ENCODE measurements at regions not wholly inside any gene's neighbourhood (a gene's known extent, or its start where the extent isn't known, plus 50 kb on each side); places are given as distances from the start of the nearest gene placed in this dataset.

- TF ChIP-seq, protein P1, sequence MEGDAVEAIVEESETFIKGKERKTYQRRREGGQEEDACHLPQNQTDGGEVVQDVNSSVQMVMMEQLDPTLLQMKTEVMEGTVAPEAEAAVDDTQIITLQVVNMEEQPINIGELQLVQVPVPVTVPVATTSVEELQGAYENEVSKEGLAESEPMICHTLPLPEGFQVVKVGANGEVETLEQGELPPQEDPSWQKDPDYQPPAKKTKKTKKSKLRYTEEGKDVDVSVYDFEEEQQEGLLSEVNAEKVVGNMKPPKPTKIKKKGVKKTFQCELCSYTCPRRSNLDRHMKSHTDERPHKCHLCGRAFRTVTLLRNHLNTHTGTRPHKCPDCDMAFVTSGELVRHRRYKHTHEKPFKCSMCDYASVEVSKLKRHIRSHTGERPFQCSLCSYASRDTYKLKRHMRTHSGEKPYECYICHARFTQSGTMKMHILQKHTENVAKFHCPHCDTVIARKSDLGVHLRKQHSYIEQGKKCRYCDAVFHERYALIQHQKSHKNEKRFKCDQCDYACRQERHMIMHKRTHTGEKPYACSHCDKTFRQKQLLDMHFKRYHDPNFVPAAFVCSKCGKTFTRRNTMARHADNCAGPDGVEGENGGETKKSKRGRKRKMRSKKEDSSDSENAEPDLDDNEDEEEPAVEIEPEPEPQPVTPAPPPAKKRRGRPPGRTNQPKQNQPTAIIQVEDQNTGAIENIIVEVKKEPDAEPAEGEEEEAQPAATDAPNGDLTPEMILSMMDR (IDR thresholded peaks at IDR 0.05) = no peak
- TF ChIP-seq RNF2 (IDR thresholded peaks at IDR 0.05; ENCODE audit: borderline replicate concordance, low read depth) = no peak
- no peak for TF ChIP-seq KDM5A (IDR thresholded peaks at IDR 0.05)
- TF ChIP-seq EP300 (IDR thresholded peaks at IDR 0.05) = no peak
- TF ChIP-seq, protein P2, sequence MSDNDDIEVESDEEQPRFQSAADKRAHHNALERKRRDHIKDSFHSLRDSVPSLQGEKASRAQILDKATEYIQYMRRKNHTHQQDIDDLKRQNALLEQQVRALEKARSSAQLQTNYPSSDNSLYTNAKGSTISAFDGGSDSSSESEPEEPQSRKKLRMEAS (IDR thresholded peaks at IDR 0.05) = no peak
- no peak for TF ChIP-seq HOXB5 (CRISPR knock-in tag; IDR thresholded peaks at IDR 0.05)
- no peak for TF ChIP-seq GATA3 (IDR thresholded peaks at IDR 0.05; ENCODE audit: borderline replicate concordance)
- no peak for TF ChIP-seq REST (IDR thresholded peaks at IDR 0.05)
- TF ChIP-seq, protein P3, sequence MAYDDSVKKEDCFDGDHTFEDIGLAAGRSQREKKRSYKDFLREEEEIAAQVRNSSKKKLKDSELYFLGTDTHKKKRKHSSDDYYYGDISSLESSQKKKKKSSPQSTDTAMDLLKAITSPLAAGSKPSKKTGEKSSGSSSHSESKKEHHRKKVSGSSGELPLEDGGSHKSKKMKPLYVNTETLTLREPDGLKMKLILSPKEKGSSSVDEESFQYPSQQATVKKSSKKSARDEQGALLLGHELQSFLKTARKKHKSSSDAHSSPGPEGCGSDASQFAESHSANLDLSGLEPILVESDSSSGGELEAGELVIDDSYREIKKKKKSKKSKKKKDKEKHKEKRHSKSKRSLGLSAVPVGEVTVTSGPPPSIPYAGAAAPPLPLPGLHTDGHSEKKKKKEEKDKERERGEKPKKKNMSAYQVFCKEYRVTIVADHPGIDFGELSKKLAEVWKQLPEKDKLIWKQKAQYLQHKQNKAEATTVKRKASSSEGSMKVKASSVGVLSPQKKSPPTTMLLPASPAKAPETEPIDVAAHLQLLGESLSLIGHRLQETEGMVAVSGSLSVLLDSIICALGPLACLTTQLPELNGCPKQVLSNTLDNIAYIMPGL (CRISPR knock-in tag; IDR thresholded peaks at IDR 0.05; ENCODE audit: borderline replicate concordance) = no peak
- no peak for TF ChIP-seq POLR2A (IDR thresholded peaks at IDR 0.05; ENCODE audit: low read length)
- no peak for TF ChIP-seq CEBPB (IDR thresholded peaks at IDR 0.05)
- no peak for TF ChIP-seq MYC (IDR thresholded peaks at IDR 0.05; ENCODE audit: borderline replicate concordance, low read length)
- no peak for TF ChIP-seq RAD21 (conservative IDR thresholded peaks at IDR 0.05 in 1 of 2, IDR thresholded peaks at IDR 0.05 in 1 of 2)
- no peak for TF ChIP-seq NPAS2 (CRISPR knock-in tag; IDR thresholded peaks at IDR 0.05; ENCODE audit: borderline replicate concordance)
Observed at GRCh38 chr22:44648085-44648820, 53.8 kb upstream of the PRR5 start.
